ENCODE measurements at regions not wholly inside any gene's neighbourhood (a gene's known extent, or its start where the extent isn't known, plus 50 kb on each side); places are given as distances from the start of the nearest gene placed in this dataset.
"Not testable (repeated sequence)": the region's sequence is repeated elsewhere in the genome, so short reads cannot be mapped to it uniquely, and the experiment has no call there.

GRCh38 chr14:41549821-41550607, 56.7 kb upstream of the LRFN5 start:
- DNase-seq (ENCODE audit: low read depth in 3 of 3): no peak

DNA sequence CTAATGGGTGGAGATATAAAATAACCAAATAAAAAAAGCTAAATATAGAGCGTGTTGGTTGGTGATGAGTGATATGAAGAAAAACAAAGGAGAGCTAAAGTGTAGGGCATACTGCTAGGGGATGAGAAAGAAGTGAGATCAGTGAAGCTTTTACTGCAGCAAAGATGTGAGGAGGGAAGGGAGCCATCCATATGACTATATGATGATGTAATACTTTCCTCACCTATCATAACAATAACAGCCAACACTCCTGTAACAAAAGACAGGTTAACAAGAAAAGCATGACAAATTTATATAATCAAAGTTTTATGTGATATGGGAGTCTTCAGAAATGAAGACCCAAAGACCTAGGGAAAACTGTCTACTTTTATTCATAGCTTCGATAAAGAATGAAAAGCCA, 57.4 kb upstream of the LRFN5 start:
- DNase-seq (ENCODE audit: low read depth in 3 of 3): no peak

GRCh38 chr14:41548666-41549065, 58.0 kb upstream of the LRFN5 start:
- no peak for DNase-seq (ENCODE audit: low read depth in 3 of 3)

GRCh38 chr14:41541333-41541732, 65.3 kb upstream of the LRFN5 start:
- DNase-seq (ENCODE audit: low read depth in 3 of 3): no peak

DNA sequence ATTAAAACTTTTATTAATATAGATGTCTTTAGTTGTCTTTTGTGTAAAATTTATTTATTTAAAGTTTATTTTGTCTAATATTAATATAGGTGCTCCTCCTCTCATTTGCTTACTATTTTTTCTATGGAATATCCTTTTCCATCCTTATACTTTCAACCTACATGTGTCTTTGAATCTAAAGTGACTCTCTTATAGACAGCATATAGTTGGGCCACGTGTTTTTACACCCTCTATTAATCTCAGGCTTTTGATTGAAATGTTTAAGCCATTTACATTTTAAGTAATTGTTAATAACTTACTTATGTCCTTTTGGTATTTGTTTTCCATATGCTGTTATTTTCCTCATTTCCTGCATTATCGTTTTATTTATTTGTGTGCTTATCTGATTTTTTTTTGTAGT, 74.4 kb upstream of the LRFN5 start:
- no peak for DNase-seq (ENCODE audit: low read depth in 3 of 3)

DNA sequence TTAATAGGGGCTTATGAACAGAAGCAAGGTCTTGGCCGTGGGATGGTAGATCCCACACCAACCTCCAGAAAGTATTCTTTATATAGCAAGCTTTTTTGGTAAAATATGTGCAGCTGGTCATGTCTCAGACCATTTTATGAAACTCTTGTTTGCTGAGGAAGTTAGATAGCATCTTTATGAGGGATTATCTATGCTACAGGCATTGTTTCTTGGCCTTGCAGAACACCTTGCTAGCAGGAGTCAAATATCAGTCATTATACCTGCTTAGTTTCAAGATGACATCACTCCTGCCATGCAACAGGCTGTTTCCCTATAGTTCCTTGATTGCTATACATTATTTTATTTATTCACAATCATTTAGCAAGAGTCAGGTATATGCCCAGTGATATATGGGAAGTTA, 84.8 kb upstream of the LRFN5 start:
- DNase-seq (ENCODE audit: low read depth in 3 of 3): no peak

DNA sequence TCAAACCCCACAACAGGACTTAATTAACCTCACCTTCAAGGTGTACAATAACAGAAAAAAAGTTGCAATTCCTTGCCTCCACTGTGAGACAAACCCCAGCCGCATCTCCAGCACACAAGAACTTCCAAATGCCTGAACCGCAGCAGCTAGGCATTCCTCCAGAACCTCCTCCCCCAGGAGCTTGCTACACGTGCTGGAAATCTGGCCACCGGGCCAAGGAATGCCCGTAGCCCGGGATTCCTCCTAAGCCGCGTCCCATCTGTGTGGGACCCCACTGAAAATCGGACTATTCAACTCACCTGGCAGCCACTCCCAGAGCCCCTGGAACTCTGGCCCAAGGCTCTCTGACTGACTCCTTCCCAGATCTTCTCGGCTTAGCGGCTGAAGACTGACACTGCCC, 88.6 kb upstream of the LRFN5 start:
- DNase-seq (ENCODE audit: low read depth in 3 of 3): not testable (repeated sequence)

- no peak for DNase-seq (ENCODE audit: low read depth in 3 of 3)
Observed at GRCh38 chr14:41506552-41506951, 100.1 kb upstream of the LRFN5 start.

GRCh38 chr14:41505491-41505890, 101.2 kb upstream of the LRFN5 start:
- no peak for DNase-seq (ENCODE audit: low read depth in 3 of 3)

DNA sequence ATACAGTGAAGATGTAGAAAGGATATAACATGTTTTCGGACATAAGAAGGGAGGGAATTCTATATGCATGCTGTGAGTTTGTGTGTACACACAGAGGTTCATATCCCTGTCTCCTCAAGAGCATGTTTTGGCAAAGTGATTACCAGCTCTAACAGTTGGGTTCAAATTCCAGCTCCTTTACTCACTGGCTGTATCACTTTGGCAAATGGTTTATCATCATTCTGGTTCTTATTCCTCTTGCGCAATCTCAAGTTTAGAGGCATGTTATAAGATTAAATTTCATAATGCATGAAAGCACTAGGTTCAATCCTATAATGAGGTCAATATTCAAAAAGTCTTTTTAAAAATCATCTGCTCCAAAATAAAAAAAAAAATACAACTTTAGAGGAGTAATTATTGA, 107.7 kb upstream of the LRFN5 start:
- DNase-seq (ENCODE audit: low read depth in 3 of 3): no peak

DNA sequence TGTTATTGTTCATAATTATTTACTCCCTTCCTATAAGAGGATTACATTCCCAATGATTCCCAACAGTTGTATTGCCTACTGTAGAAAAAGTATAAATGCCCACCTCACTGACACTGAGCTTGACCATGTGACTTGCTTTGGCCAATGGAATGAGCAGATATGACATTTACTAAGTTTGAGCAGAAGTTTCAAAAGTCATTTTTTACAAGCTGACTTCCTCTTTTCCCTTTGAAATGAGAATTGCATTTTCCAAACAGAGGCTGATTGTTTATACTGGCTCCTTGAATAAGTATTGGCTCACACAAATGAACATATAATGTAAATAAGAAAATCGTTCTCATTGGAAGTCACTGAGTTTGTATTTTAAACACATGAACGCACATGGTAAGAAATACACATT, 116.4 kb upstream of the LRFN5 start:
- DNase-seq (ENCODE audit: low read depth in 3 of 3): no peak

- DNase-seq (ENCODE audit: low read depth in 3 of 3): no peak
Observed at GRCh38 chr14:41489315-41489972, 117.2 kb upstream of the LRFN5 start.

- no peak for DNase-seq (ENCODE audit: low read depth in 3 of 3)
Observed at GRCh38 chr14:41488401-41488800, 118.3 kb upstream of the LRFN5 start.

- no peak for DNase-seq (ENCODE audit: low read depth in 3 of 3)
Observed at GRCh38 chr14:41482861-41483260, 123.8 kb upstream of the LRFN5 start.

DNA sequence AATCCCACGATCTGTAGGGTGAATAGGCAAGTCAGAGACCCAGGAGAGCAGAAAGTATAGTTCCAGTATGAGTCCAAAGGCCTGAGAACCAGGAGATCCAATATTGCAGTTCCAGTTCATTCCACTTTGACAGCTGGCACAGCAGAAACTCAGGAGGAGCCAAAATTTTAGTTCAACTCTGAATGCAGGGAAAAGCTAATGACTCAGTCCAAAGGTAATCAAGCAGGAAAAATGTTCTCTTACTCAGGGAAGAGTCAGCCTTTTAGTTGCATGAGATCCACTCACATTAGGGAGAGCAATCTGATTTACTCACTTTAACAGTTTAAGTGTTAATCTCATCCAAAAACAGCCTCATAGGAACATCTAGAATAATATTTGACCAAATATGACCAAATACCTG, 130.2 kb upstream of the LRFN5 start:
- DNase-seq (ENCODE audit: low read depth in 3 of 3): no peak

DNA sequence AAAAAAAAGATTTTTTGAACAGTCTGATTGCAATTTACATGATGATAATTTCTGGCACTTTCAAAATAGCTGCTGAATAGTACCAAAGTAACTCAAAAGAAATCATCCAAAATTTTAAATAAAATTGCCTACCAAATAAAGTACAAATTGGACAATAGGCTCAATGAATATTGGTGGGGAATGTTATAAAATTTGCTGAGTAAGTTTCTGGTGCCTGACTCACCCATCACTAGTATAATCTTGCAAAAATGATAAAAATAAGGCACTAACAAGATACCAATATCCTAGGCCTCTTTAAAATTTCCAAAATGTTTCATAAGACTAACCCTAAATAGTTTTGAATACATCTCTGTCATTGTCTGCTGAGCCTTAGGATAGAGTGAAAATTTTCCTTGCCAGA, 145.3 kb upstream of the LRFN5 start:
- no peak for DNase-seq (ENCODE audit: low read depth in 3 of 3)

DNA sequence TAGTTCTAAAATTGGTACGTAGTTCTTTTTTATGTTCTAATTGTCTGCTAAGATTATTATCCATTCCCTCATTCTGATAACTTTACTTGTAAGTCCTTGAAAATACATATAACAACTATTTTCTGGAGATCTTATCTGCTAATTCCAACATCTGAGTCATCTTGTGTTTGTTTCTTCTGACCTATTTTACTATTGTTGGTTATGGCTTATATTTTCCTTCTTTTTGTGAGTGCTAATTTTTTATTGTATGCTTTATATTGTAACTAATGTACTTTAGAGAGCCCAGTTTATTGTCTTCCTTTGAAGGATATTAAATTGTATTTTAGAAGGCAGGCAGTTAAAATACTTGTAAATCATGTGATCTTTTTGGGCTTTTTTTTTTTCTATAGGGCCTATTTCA, 149.3 kb upstream of the LRFN5 start:
- DNase-seq (ENCODE audit: low read depth in 3 of 3): no peak

- DNase-seq (ENCODE audit: low read depth in 3 of 3): no peak
Observed at GRCh38 chr14:41449066-41449465, 157.6 kb upstream of the LRFN5 start.

GRCh38 chr14:41446008-41446407, 160.7 kb upstream of the LRFN5 start:
- no peak for DNase-seq (ENCODE audit: low read depth in 3 of 3)

- no peak for DNase-seq (ENCODE audit: low read depth in 3 of 3)
Observed at GRCh38 chr14:41423503-41423902, 183.2 kb upstream of the LRFN5 start.

DNA sequence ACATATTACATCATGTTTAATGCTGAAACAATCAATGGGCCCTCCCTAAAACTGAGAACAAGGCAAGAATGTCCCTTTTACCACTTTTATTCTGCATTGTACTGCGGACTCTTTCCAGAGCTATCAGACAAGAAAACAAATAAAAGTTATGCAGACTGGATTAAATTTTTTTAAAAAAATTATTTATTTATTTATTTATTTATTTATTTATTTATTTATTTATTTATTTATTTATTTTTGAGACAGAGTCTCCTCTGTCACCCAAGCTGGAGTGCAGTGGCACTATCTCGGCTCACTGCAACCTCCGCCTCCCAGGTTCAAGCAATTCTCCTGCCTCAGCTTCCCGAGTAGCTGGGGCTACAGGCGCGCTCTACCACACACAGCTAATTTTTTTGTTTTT, 185.4 kb upstream of the LRFN5 start:
- not testable (repeated sequence) for DNase-seq (ENCODE audit: low read depth in 3 of 3)

- no peak for DNase-seq (ENCODE audit: low read depth in 3 of 3)
Observed at GRCh38 chr14:41419709-41420108, 187.0 kb upstream of the LRFN5 start.

- DNase-seq (ENCODE audit: low read depth in 3 of 3): no peak
Observed at GRCh38 chr14:41418851-41419250, 187.8 kb upstream of the LRFN5 start.

GRCh38 chr14:41409806-41410205, 196.9 kb upstream of the LRFN5 start:
- no peak for DNase-seq (ENCODE audit: low read depth in 3 of 3)

Data from stimulated activated CD4-positive, alpha-beta T cell treated with anti-CD3 and anti-CD28 coated beads, TNF-alpha, amount 100 ng/mL, for 24 hours (primary cell).